ENCODE measurements at regions not wholly inside any gene's neighbourhood (a gene's known extent, or its start where the extent isn't known, plus 50 kb on each side); places are given as distances from the start of the nearest gene placed in this dataset.
"Not testable (repeated sequence)": the region's sequence is repeated elsewhere in the genome, so short reads cannot be mapped to it uniquely, and the experiment has no call there.

- POLR2A ChIA-PET (ENCODE audit: low non-redundant PET), result no interaction called here
- DNase-seq (ENCODE audit: low spot score), result no peak
- TF ChIP-seq CTCF (conservative IDR thresholded peaks at IDR 0.05; ENCODE audit: low read depth), result no peak
- no peak overlapping the region for H3K27ac ChIP-seq
- CTCF ChIA-PET, result no interaction called here
These were observed 75.3 kb upstream of the SYT10 start for GRCh38 chr12:33514893-33515292.

GRCh38 chr12:33519566-33519965 lies 79.9 kb upstream of the SYT10 start:
- no peak for TF ChIP-seq CTCF (conservative IDR thresholded peaks at IDR 0.05; ENCODE audit: low read depth)
- CTCF ChIA-PET, result no interaction called here
- H3K27ac ChIP-seq, result no peak overlapping the region
- DNase-seq (ENCODE audit: low spot score), result no peak
- POLR2A ChIA-PET (ENCODE audit: low non-redundant PET), result no interaction called here

- DNase-seq (ENCODE audit: low spot score); CTCF ChIA-PET; H3K27ac ChIP-seq; POLR2A ChIA-PET (ENCODE audit: low non-redundant PET): not testable (repeated sequence)
These were observed 81.1 kb upstream of the SYT10 start for GRCh38 chr12:33520505-33521302.

GRCh38 chr12:33529031-33529430 lies 89.4 kb upstream of the SYT10 start:
- no peak for DNase-seq (ENCODE audit: low spot score)
- ChIA-PET POLR2A (ENCODE audit: low non-redundant PET) (no interaction called here), CTCF (no interaction called here)
- no peak for TF ChIP-seq CTCF (conservative IDR thresholded peaks at IDR 0.05; ENCODE audit: low read depth)
- H3K27ac ChIP-seq, result no peak overlapping the region

- no peak for DNase-seq (ENCODE audit: low spot score)
- POLR2A ChIA-PET (ENCODE audit: low non-redundant PET), result no interaction called here
- H3K27ac ChIP-seq, result no peak overlapping the region
- CTCF ChIA-PET, result interaction anchor here (0.6 kb wide), 1 partner anchor 103 kb away, joined by 3 read pairs; no protein-coding TSS in a partner anchor
- TF ChIP-seq CTCF (conservative IDR thresholded peaks at IDR 0.05; ENCODE audit: low read depth), result no peak
These were observed 90.2 kb upstream of the SYT10 start for GRCh38 chr12:33529810-33530209.

- TF ChIP-seq CTCF (conservative IDR thresholded peaks at IDR 0.05; ENCODE audit: low read depth), result no peak
- DNase-seq (ENCODE audit: low spot score), result no peak
- H3K27ac ChIP-seq, result no peak overlapping the region
- ChIA-PET POLR2A (ENCODE audit: low non-redundant PET) (no interaction called here), CTCF (no interaction called here)
These were observed 91.6 kb upstream of the SYT10 start for GRCh38 chr12:33531261-33531660.

- TF ChIP-seq CTCF (conservative IDR thresholded peaks at IDR 0.05; ENCODE audit: low read depth), result no peak
- CTCF ChIA-PET, result interaction anchor here (0.7 kb wide), 1 partner anchor 1880 kb away, joined by 3 read pairs; no protein-coding TSS in a partner anchor
- no peak overlapping the region for H3K27ac ChIP-seq
- POLR2A ChIA-PET (ENCODE audit: low non-redundant PET), result no interaction called here
- no peak for DNase-seq (ENCODE audit: low spot score)
These were observed 93.9 kb upstream of the SYT10 start for GRCh38 chr12:33533527-33533926.
